ENCODE measurements at regions not wholly inside any gene's neighbourhood (a gene's known extent, or its start where the extent isn't known, plus 50 kb on each side); places are given as distances from the start of the nearest gene placed in this dataset.

DNA sequence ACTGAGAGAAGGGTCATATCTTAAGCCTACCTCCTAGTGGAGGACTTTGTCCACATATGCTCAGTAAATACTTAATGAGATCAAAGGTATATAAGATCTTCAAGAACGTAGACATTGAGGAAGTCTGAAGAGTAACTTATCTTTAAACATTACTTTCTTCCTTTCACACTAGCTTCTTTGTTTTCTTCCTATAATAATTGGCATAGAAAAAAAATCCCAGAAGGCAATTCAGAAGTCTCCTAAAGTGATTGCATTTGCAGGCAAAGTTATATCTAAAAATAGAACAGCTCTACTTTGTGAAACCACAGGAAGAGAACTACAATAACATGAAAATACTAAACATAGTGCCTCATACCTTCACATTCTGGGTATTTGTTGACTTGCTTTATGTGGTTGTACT is 150.4 kb downstream of the PPP1R3A start:
- H3K9me3 ChIP-seq (ENCODE audit: control insufficient read depth in 4 of 4, low read length in 3 of 4), result no peaks in the 10 kb centered on the region
- H3K36me3 ChIP-seq (ENCODE audit: control insufficient read depth in 4 of 4, insufficient read depth in 3 of 4, low read depth in 1 of 4, low read length in 3 of 4), result no peaks in the 10 kb centered on the region
- H3K27ac ChIP-seq (ENCODE audit: low read depth in 1 of 2, low read length in 2 of 2), result no peak overlapping the region
- no peak overlapping the region for H3K9ac ChIP-seq (ENCODE audit: low read depth in 1 of 2, low read length in 2 of 2)
- no peaks in the 10 kb centered on the region for H3K27me3 ChIP-seq (ENCODE audit: control insufficient read depth in 4 of 4, insufficient read depth in 4 of 4, low read length in 3 of 4)
- no peaks in the 10 kb centered on the region for H3K4me1 ChIP-seq (ENCODE audit: control insufficient read depth in 4 of 4, insufficient read depth in 4 of 4, low read length in 3 of 4)
- no peak for TF ChIP-seq EGR1 (IDR thresholded peaks at IDR 0.05; ENCODE audit: low read depth in 2 of 2)
- TF ChIP-seq SP1 (IDR thresholded peaks at IDR 0.05), result no peak
- no peak for TF ChIP-seq JUND (IDR thresholded peaks at IDR 0.05)
- TF ChIP-seq GABPA (IDR thresholded peaks at IDR 0.05 in 1 of 2, conservative IDR thresholded peaks at IDR 0.05 in 1 of 2), result no peak
- no peak for TF ChIP-seq ATF3 (IDR thresholded peaks at IDR 0.05)
- no peak for TF ChIP-seq FOXA1 (IDR thresholded peaks at IDR 0.05)
- no peak for TF ChIP-seq RAD21 (IDR thresholded peaks at IDR 0.05)
- TF ChIP-seq, protein P1, sequence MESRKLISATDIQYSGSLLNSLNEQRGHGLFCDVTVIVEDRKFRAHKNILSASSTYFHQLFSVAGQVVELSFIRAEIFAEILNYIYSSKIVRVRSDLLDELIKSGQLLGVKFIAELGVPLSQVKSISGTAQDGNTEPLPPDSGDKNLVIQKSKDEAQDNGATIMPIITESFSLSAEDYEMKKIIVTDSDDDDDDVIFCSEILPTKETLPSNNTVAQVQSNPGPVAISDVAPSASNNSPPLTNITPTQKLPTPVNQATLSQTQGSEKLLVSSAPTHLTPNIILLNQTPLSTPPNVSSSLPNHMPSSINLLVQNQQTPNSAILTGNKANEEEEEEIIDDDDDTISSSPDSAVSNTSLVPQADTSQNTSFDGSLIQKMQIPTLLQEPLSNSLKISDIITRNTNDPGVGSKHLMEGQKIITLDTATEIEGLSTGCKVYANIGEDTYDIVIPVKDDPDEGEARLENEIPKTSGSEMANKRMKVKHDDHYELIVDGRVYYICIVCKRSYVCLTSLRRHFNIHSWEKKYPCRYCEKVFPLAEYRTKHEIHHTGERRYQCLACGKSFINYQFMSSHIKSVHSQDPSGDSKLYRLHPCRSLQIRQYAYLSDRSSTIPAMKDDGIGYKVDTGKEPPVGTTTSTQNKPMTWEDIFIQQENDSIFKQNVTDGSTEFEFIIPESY (IDR thresholded peaks at IDR 0.05), result no peak
- no peak for TF ChIP-seq HNF4G (IDR thresholded peaks at IDR 0.05)
- TF ChIP-seq, protein P2, sequence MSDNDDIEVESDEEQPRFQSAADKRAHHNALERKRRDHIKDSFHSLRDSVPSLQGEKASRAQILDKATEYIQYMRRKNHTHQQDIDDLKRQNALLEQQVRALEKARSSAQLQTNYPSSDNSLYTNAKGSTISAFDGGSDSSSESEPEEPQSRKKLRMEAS (IDR thresholded peaks at IDR 0.05), result no peak
- no peak for TF ChIP-seq YY1 (IDR thresholded peaks at IDR 0.05)
- TF ChIP-seq REST (IDR thresholded peaks at IDR 0.05), result no peak
- TF ChIP-seq RXRA (IDR thresholded peaks at IDR 0.05), result no peak
- no peak for TF ChIP-seq HNF4A (conservative IDR thresholded peaks at IDR 0.05)
- TF ChIP-seq NR2F2 (IDR thresholded peaks at IDR 0.05), result no peak
- TF ChIP-seq TAF1 (conservative IDR thresholded peaks at IDR 0.05), result no peak
- TF ChIP-seq, protein P3, sequence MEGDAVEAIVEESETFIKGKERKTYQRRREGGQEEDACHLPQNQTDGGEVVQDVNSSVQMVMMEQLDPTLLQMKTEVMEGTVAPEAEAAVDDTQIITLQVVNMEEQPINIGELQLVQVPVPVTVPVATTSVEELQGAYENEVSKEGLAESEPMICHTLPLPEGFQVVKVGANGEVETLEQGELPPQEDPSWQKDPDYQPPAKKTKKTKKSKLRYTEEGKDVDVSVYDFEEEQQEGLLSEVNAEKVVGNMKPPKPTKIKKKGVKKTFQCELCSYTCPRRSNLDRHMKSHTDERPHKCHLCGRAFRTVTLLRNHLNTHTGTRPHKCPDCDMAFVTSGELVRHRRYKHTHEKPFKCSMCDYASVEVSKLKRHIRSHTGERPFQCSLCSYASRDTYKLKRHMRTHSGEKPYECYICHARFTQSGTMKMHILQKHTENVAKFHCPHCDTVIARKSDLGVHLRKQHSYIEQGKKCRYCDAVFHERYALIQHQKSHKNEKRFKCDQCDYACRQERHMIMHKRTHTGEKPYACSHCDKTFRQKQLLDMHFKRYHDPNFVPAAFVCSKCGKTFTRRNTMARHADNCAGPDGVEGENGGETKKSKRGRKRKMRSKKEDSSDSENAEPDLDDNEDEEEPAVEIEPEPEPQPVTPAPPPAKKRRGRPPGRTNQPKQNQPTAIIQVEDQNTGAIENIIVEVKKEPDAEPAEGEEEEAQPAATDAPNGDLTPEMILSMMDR (IDR thresholded peaks at IDR 0.05; ENCODE audit: low read depth, low read length, missing input control), result no peak
- TF ChIP-seq FOXA2 (IDR thresholded peaks at IDR 0.05), result no peak
- H3K4me3 ChIP-seq (ENCODE audit: low read depth in 1 of 3, low read length in 3 of 3), result no peak overlapping the region
- 35% methylated on average over 1 of the region's 1 CpG for WGBS
- no peak for DNase-seq (ENCODE audit: low spot score)

Measured in liver (tissue), 8 donors.